OCI-LY7 (cell line): ENCODE measurements at regions not wholly inside any gene's neighbourhood (a gene's known extent, or its start where the extent isn't known, plus 50 kb on each side); places are given as distances from the start of the nearest gene placed in this dataset.

ENCODE experiments used
- BruUV-seq: library from RNA; stranded (reverse); fragments of 400-500 nt; replicated peaks from 2 replicates; lab custom pipeline; 2021; lab: Mats Ljungman, UMichigan
- CTCF ChIA-PET: fragments of 300-600 bp; sonication (Branson Sonifier 250); formaldehyde crosslinking; loops from one replicate; lab custom pipeline; 2022; ENCODE audit warnings: antibody characterized with exemption; ENCODE audit not compliant: unreplicated experiment; lab: Charles Lee
- POLR2A ChIA-PET: fragments of 300-600 bp; sonication (Branson Sonifier 250); formaldehyde crosslinking; loops from one replicate; lab custom pipeline; 2022; ENCODE audit warnings: antibody characterized with exemption; lab: Charles Lee
- DNase-seq: peaks from one replicate; pipeline ENCODE4 v3.0.0-alpha.2; 2015; ENCODE audit warnings: low spot score
- H2AFZ ChIP-seq: fragments of 200-600 bp; sonication (generic), shearing (Covaris generic); 2 replicates; pipeline ENCODE4 v1.6.1; 2014; ENCODE audit warnings: mild to moderate bottlenecking, antibody characterized with exemption, low read length, moderate library complexity
- H3K27ac ChIP-seq: fragments of 200-600 bp; sonication (generic); 2 replicates; pipeline ENCODE4 v1.5.1; 2014; ENCODE audit warnings: mixed run types, low read depth, mild to moderate bottlenecking, moderate library complexity, low read length, inconsistent platforms; ENCODE audit not compliant: poor library complexity, severe bottlenecking
- H3K36me3 ChIP-seq: fragments of 200-600 bp; sonication (generic); 2 replicates; pipeline ENCODE4 v1.6.1; 2014; ENCODE audit warnings: mild to moderate bottlenecking, antibody characterized with exemption, low read length, moderate library complexity, mixed read lengths; ENCODE audit not compliant: insufficient read depth
- H3K4me1 ChIP-seq: fragments of 200-600 bp; sonication (generic); 2 replicates; pipeline ENCODE4 v1.5.1; 2014; ENCODE audit warnings: mild to moderate bottlenecking, low read length; ENCODE audit not compliant: insufficient read depth, poor library complexity, severe bottlenecking
- H3K4me2 ChIP-seq: fragments of 200-600 bp; sonication (generic); 2 replicates; pipeline ENCODE4 v1.6.1; 2014; ENCODE audit warnings: mild to moderate bottlenecking, low read length
- H3K4me3 ChIP-seq: fragments of 200-600 bp; sonication (generic); 2 replicates; pipeline ENCODE4 v1.5.1; 2014; ENCODE audit warnings: mild to moderate bottlenecking, low read depth, low read length; ENCODE audit not compliant: poor library complexity, severe bottlenecking
- H3K79me2 ChIP-seq: fragments of 200-600 bp; sonication (generic); 2 replicates; pipeline ENCODE4 v1.6.1; 2016; ENCODE audit warnings: low read depth, mild to moderate bottlenecking, low read length, moderate library complexity, mixed read lengths; ENCODE audit not compliant: insufficient read depth
- H3K9me2 ChIP-seq: fragments of 200-600 bp; sonication (generic); 2 replicates; pipeline ENCODE4 v1.6.1; 2016; ENCODE audit warnings: mild to moderate bottlenecking, low read length, mixed read lengths; ENCODE audit not compliant: insufficient read depth
- H3K9me3 ChIP-seq: fragments of 200-600 bp; sonication (generic); 2 replicates; pipeline ENCODE4 v1.6.1; 2014; ENCODE audit warnings: mild to moderate bottlenecking, mixed run types, low read length, mixed read lengths
- H4K20me1 ChIP-seq: fragments of 200-600 bp; sonication (generic); 2 replicates; pipeline ENCODE4 v1.6.1; 2014; ENCODE audit warnings: mild to moderate bottlenecking, antibody characterized with exemption, low read length, moderate library complexity, mixed read lengths; ENCODE audit not compliant: insufficient read depth
- CTCF ChIP-seq: fragments of 200-600 bp; sonication (generic); conservative IDR thresholded peaks from 2 replicates; pipeline ENCODE4 v1.5.1; 2014; ENCODE audit warnings: mild to moderate bottlenecking, antibody characterized with exemption, low read length, moderate library complexity, mixed read lengths
- EZH2phosphoT487 ChIP-seq: fragments of 200-600 bp; sonication (generic); IDR thresholded peaks from 2 replicates; pipeline ENCODE4 v1.6.1; 2018; ENCODE audit warnings: low read depth, borderline replicate concordance, mild to moderate bottlenecking, mixed run types, antibody characterized with exemption, low read length, moderate library complexity, mixed read lengths
- intact Hi-C: fragments of 100-400 bp; cut with micrococcal nuclease; formaldehyde crosslinking; loops from one replicate; pipeline ENCODE4 v1.10.0; 2022; ENCODE audit not compliant: unreplicated experiment

GRCh38 chr17:13337151-13337550 lies 264.6 kb downstream of the HS3ST3A1 start:
- H3K4me1 ChIP-seq = no peaks in the 10 kb centered on the region
- CTCF ChIA-PET = no interaction called here
- TF ChIP-seq CTCF (no peak), EZH2phosphoT487 (no peak)
- no peaks in the 10 kb centered on the region for H3K36me3 ChIP-seq
- H3K79me2 ChIP-seq = no peaks in the 10 kb centered on the region
- intact Hi-C loops = no loop called here
- H2AFZ ChIP-seq = no peak overlapping the region
- H4K20me1 ChIP-seq = no peaks in the 10 kb centered on the region
- DNase-seq = no peak
- POLR2A ChIA-PET = no interaction called here
- H3K27ac ChIP-seq = no peak overlapping the region
- H3K4me3 ChIP-seq = no peak overlapping the region
- no TSS peak for BruUV-seq
- H3K9me2 ChIP-seq = no peaks in the 10 kb centered on the region
- no peak overlapping the region for H3K4me2 ChIP-seq
- no peaks in the 10 kb centered on the region for H3K9me3 ChIP-seq

GRCh38 chr17:13334374-13334773 lies 267.4 kb downstream of the HS3ST3A1 start:
- TF ChIP-seq EZH2phosphoT487 = no peak
- TF ChIP-seq CTCF = no peak
- Histone ChIP-seq H3K36me3 (no peaks in the 10 kb centered on the region), H3K9me2 (no peaks in the 10 kb centered on the region), H3K27ac (no peak overlapping the region), H3K4me1 (no peaks in the 10 kb centered on the region), H2AFZ (no peak overlapping the region), H3K79me2 (no peaks in the 10 kb centered on the region), H3K9me3 (no peaks in the 10 kb centered on the region), H3K4me2 (no peak overlapping the region), H4K20me1 (no peaks in the 10 kb centered on the region), H3K4me3 (no peak overlapping the region)
- ChIA-PET CTCF (no interaction called here), POLR2A (no interaction called here)
- intact Hi-C loops = no loop called here
- no peak for DNase-seq
- no TSS peak for BruUV-seq

DNA sequence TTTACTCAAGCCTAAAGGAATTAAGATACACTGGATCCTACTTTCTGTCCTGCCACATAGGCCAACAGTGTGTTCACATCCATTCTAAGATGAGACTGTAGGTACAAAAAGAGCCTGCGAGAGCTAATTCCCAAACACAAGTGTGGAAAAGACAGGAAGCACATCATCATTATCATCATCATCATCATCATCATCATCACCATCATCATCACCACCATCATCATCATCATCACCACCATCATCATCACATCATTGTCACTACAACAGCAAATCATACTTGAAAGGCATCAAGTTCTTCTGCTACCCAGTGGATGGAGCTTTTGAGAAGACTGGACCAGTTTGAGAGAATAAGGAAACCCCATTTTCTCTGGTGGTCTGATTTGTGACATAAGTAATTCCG lies 268.1 kb downstream of the HS3ST3A1 start:
- POLR2A ChIA-PET = no interaction called here
- Histone ChIP-seq H3K9me3 (no peaks in the 10 kb centered on the region), H4K20me1 (no peaks in the 10 kb centered on the region), H3K27ac (no peak overlapping the region), H3K79me2 (no peaks in the 10 kb centered on the region), H3K36me3 (no peaks in the 10 kb centered on the region), H3K4me3 (no peak overlapping the region), H3K9me2 (no peaks in the 10 kb centered on the region), H2AFZ (no peak overlapping the region), H3K4me2 (no peak overlapping the region), H3K4me1 (no peaks in the 10 kb centered on the region)
- DNase-seq = no peak
- intact Hi-C loops = no loop called here
- CTCF ChIA-PET = no interaction called here
- no TSS peak for BruUV-seq
- TF ChIP-seq CTCF = no peak
- TF ChIP-seq EZH2phosphoT487 = no peak
